Right lobe of liver (tissue), 6 donors: ENCODE measurements at regions not wholly inside any gene's neighbourhood (a gene's known extent, or its start where the extent isn't known, plus 50 kb on each side); places are given as distances from the start of the nearest gene placed in this dataset.

Experiments
- ATAC-seq, 4 donors: fragments of 200-7000 bp; cut with Tn5 transposase; one replicate each; pipeline ENCODE4 v1.9.1; 2020; ENCODE audit warnings: mild to moderate bottlenecking in 4 of 4, moderate library complexity in 4 of 4
- DNase-seq, 3 donors: peaks; one replicate each; pipeline ENCODE4 v3.0.0-alpha.2; 2020
- H3K27ac ChIP-seq, 3 donors: fragments of 200-600 bp; one replicate each; pipeline ENCODE4 v1.8.0; 2022
- H3K27me3 ChIP-seq, 2 donors: fragments of 200-600 bp; one replicate each; pipeline ENCODE4 v1.8.0; 2022
- H3K36me3 ChIP-seq, 4 donors: fragments of 200-600 bp; sonication (generic) in 1 of 4; one replicate each; pipeline versions ENCODE4 v1.5.1 to v1.8.0; 2017 to 2022; ENCODE audit warnings: control low read depth in 1 of 4
- H3K4me1 ChIP-seq, 4 donors: fragments of 200-600 bp; sonication (generic) in 1 of 4; one replicate each; pipeline versions ENCODE4 v1.5.1 to v1.8.0; 2017 to 2022; ENCODE audit warnings: control low read depth in 1 of 4
- H3K4me3 ChIP-seq, 3 donors: fragments of 200-600 bp; one replicate each; pipeline ENCODE4 v1.8.0; 2022
- H3K9me3 ChIP-seq, 4 donors: fragments of 200-600 bp; sonication (generic) in 1 of 4; one replicate each; pipeline versions ENCODE4 v1.5.1 to v1.8.0; 2017 to 2022; ENCODE audit warnings: control low read depth in 1 of 4
- POLR2A ChIP-seq: fragments of 450-650 bp; IDR thresholded peaks from one replicate; pipeline ENCODE4 v1.6.1; 2017; ENCODE audit warnings: antibody characterized with exemption, mild to moderate bottlenecking
- WGBS: methylation state at CpG from one replicate; pipeline ENCODE4 v1.1.6; 2018; ENCODE audit warnings: low coverage, low lambda C conversion rate; ENCODE audit not compliant: insufficient coverage; ENCODE audit errors: missing lambda C conversion rate; 5-methylcytosine and 5-hydroxymethylcytosine counted together
- intact Hi-C, 2 donors: fragments of 100-400 bp; cut with DNase I; formaldehyde crosslinking; loops; one replicate each; pipeline versions ENCODE4 v1.11.2 to v1.14.1; 2022
- TF ChIP-seq, protein P1 (sequence below), 4 donors: fragments of 200-600 bp in 3 of 4; fragments of 450-650 bp in 1 of 4; IDR thresholded peaks; one replicate each; pipeline versions ENCODE4 v1.5.1 to v1.8.0; 2016 to 2022; ENCODE audit warnings: antibody characterized with exemption in 4 of 4, mild to moderate bottlenecking in 2 of 4
- donor health status: DM: no; HTN: yes; CAD: no.
- donor health status: DM: no; HTN: no; CAD: no.
- donor health status: DM: no; HTN: no; CAD: no.
- donor health status: DM: no; HTN: yes; CAD: no.
- donor health status: DM: no; HTN: yes; CAD: no.

DNA sequence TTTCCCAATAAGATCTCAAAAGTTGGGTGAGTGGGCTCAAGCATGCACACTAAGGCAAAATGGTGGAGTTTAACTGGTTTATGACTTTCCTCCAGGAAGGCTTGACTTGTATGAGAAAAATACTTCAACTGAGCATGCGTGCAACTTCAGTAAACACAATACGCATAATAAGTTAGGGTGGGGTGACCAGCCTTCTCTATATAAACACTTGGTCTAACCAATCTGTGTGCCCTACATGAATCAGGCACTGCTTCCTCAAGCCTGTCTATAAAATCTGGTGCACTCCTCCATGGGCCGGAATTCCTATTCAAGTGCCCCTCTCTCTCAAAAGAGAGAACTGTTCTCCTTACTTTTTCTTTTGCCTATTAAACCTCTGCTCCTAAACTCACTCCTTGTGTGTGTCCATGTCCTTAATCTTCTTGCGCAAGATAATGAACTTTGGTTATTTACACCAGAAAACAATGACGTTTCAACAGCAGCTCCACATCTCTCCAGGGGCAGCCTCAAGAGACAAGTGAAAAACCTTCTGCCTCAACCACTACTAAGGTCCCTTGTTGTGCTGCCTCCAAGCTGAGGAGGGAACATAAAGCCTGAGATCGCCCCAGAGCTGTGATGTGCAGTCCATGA lies 352.6 kb downstream of the CAAP1 start:
- intact Hi-C loops, result no loop called here
- Histone ChIP-seq H3K4me1 (no peaks in the 10 kb centered on the region), H3K27me3 (no peaks in the 10 kb centered on the region), H3K4me3 (no peak overlapping the region), H3K27ac (no peak overlapping the region), H3K36me3 (no peaks in the 10 kb centered on the region), H3K9me3 (no peaks in the 10 kb centered on the region)
- ATAC-seq (no peak), DNase-seq (no peak)
- WGBS, result 66% methylated on average over 6 of the region's 6 CpGs
- TF ChIP-seq, protein P1, sequence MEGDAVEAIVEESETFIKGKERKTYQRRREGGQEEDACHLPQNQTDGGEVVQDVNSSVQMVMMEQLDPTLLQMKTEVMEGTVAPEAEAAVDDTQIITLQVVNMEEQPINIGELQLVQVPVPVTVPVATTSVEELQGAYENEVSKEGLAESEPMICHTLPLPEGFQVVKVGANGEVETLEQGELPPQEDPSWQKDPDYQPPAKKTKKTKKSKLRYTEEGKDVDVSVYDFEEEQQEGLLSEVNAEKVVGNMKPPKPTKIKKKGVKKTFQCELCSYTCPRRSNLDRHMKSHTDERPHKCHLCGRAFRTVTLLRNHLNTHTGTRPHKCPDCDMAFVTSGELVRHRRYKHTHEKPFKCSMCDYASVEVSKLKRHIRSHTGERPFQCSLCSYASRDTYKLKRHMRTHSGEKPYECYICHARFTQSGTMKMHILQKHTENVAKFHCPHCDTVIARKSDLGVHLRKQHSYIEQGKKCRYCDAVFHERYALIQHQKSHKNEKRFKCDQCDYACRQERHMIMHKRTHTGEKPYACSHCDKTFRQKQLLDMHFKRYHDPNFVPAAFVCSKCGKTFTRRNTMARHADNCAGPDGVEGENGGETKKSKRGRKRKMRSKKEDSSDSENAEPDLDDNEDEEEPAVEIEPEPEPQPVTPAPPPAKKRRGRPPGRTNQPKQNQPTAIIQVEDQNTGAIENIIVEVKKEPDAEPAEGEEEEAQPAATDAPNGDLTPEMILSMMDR (IDR thresholded peaks at IDR 0.05), result no peak
- no peak for TF ChIP-seq POLR2A

DNA sequence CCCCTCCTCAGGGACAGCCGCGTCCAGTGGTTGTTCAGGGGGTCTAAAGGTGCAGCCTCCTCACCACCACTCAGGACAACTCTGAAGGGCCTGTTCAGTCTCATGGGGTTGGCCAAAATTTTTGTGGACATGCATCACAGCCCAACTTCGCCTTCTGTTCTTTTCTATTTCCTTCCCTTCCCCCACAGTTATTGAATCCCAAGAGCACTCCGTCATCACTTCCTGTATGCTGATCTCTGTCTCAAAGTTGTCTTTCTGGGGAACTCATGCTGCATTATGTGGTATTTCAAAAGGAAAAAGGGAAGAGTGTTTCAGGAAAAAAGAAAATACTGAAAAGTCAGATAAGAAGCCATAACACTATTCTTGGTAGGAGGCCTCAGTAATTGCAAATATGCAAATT lies 355.4 kb downstream of the CAAP1 start:
- no peak for DNase-seq
- no peak for TF ChIP-seq POLR2A
- TF ChIP-seq, protein P1 (IDR thresholded peaks at IDR 0.05), result no peak

DNA sequence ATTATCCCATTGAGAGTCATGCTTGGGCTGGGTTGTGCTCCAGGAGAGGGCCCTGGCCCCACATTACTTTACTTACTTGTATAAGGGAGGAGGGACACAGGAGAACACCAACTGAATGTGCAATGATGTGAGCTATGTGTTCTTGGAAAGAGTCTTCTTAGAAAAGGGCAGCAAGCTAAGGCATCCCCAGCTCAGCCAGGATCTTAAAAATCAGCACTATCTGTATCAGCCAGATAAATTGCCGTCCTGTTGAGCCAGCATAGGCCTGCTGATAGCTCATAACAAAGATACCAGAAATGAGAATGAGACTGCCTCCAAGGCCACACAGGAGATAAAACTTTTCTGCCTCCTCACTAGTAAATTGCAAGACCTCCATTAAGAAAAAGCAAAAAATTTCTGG lies 357.5 kb downstream of the CAAP1 start:
- H3K27me3 ChIP-seq, result no peaks in the 10 kb centered on the region
- 29% methylated on average over 1 of the region's 1 CpG for WGBS

More for the DNA sequence above, 355.4 kb downstream of the CAAP1 start:
- intact Hi-C loops, result no loop called here
- Histone ChIP-seq H3K4me1 (no peaks in the 10 kb centered on the region), H3K27ac (no peak overlapping the region), H3K36me3 (no peaks in the 10 kb centered on the region), H3K9me3 (no peaks in the 10 kb centered on the region), H3K4me3 (no peak overlapping the region), H3K27me3 (no peaks in the 10 kb centered on the region)
- ATAC-seq, result no peak
- WGBS, result 45% methylated on average over 2 of the region's 4 CpGs

DNA sequence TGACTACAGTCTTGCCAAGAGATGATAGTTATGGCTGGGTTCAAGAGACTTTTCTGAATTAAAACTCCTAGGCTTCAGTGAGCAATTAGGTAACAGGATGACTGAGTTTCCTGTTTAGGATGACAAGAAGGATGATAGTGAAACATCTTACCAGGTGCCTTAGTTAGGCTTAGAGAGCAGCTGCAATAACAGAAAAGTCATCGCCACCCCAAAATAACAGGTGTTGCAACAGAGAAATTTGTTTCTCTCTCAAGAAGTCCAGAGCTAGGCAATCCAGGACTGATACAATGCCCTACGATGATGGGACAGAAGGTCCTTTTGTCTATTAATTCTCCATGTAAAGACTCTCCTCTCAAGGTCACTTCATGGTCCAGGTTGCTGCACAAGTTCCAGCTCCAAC lies 361.8 kb downstream of the CAAP1 start:
- WGBS, result 67% methylated on average over 2 of the region's 2 CpGs
- H3K27ac ChIP-seq, result no peak overlapping the region
- DNase-seq (no peak), ATAC-seq (no peak)
- intact Hi-C loops, result no loop called here
- no peaks in the 10 kb centered on the region for H3K4me1 ChIP-seq
- no peaks in the 10 kb centered on the region for H3K36me3 ChIP-seq
- H3K27me3 ChIP-seq, result no peaks in the 10 kb centered on the region
- TF ChIP-seq, protein P1 (IDR thresholded peaks at IDR 0.05), result no peak
- no peak for TF ChIP-seq POLR2A
- no peak overlapping the region for H3K4me3 ChIP-seq
- H3K9me3 ChIP-seq, result no peaks in the 10 kb centered on the region

More for the DNA sequence above, 357.5 kb downstream of the CAAP1 start:
- no peak overlapping the region for H3K27ac ChIP-seq
- DNase-seq, result no peak
- TF ChIP-seq, protein P1 (IDR thresholded peaks at IDR 0.05), result no peak
- TF ChIP-seq POLR2A, result no peak
- H3K4me1 ChIP-seq, result no peaks in the 10 kb centered on the region
- no peaks in the 10 kb centered on the region for H3K36me3 ChIP-seq
- ATAC-seq, result no peak
- no peaks in the 10 kb centered on the region for H3K9me3 ChIP-seq
- H3K4me3 ChIP-seq, result no peak overlapping the region
- intact Hi-C loops, result no loop called here

DNA sequence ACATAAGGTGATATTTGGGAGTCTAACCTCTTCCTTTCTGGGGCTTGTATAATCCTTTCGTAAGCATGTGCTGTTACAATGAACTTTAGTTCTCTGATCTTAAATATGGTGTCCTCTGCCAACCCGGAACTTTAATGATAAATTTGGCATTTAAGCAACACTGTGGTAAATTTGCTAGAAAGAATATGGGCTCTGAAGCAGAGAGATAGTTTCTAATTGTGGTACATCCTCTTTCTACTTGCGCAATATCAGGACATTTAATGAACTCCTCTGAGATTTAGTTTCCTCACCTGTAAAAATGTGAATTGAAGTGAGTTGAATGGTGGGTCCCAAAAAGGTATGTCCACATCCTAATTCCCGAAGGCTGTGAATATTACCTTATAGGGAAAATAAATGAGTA lies 364.7 kb downstream of the CAAP1 start:
- no peak for DNase-seq
- no peaks in the 10 kb centered on the region for H3K27me3 ChIP-seq
- TF ChIP-seq, protein P1 (IDR thresholded peaks at IDR 0.05), result no peak
- no peak for TF ChIP-seq POLR2A
- intact Hi-C loops, result no loop called here
- no peaks in the 10 kb centered on the region for H3K9me3 ChIP-seq
- ATAC-seq, result no peak
- H3K4me1 ChIP-seq, result no peaks in the 10 kb centered on the region
- H3K4me3 ChIP-seq, result no peak overlapping the region
- 64% methylated on average over 4 of the region's 4 CpGs for WGBS
- H3K36me3 ChIP-seq, result no peaks in the 10 kb centered on the region
- H3K27ac ChIP-seq, result no peak overlapping the region
